Ovary (tissue), 3 donors: ENCODE measurements at regions not wholly inside any gene's neighbourhood (a gene's known extent, or its start where the extent isn't known, plus 50 kb on each side); places are given as distances from the start of the nearest gene placed in this dataset.

ENCODE experiments used
- CTCF ChIP-seq, 3 donors: fragments of 450-650 bp in 2 of 3; fragments of 200-600 bp in 1 of 3; IDR thresholded peaks; one replicate each; pipeline versions ENCODE4 v1.5.1 to v1.8.0; 2016 to 2022; ENCODE audit warnings: antibody characterized with exemption in 3 of 3, mild to moderate bottlenecking in 1 of 3
- POLR2A ChIP-seq: fragments of 450-650 bp; IDR thresholded peaks from one replicate; pipeline ENCODE4 v1.6.1; 2017; ENCODE audit warnings: antibody characterized with exemption, mild to moderate bottlenecking, moderate library complexity
- donor health status: DM: no; HTN: no; CAD: no.

- TF ChIP-seq CTCF (IDR thresholded peaks at IDR 0.05) (no peak), POLR2A (no peak)
These were observed 276.2 kb downstream of the RAP2B start for GRCh38 chr3:153438271-153438670.
